CD14-positive monocyte (primary cell): ENCODE measurements at regions not wholly inside any gene's neighbourhood (a gene's known extent, or its start where the extent isn't known, plus 50 kb on each side); places are given as distances from the start of the nearest gene placed in this dataset.

Experiments
- DNase-seq, 3 donors: peaks; one replicate each; pipeline ENCODE4 v3.0.0-alpha.2; 2011 to 2022
- H2AFZ ChIP-seq: 2 replicates; pipeline ENCODE4 v1.6.0; 2012; ENCODE audit warnings: mild to moderate bottlenecking, low read depth, low read length, inconsistent platforms; ENCODE audit not compliant: insufficient read depth, poor library complexity, severe bottlenecking
- H3K27ac ChIP-seq, 2 donors: 1 replicate in 1 of 2; 2 replicates in 1 of 2; pipeline ENCODE4 v1.5.1; 2012 to 2013; ENCODE audit warnings: low read length in 2 of 2, control low read depth in 1 of 2, inconsistent platforms in 1 of 2, low read depth in 1 of 2, mild to moderate bottlenecking in 1 of 2
- H3K27me3 ChIP-seq, 2 donors: one replicate each; pipeline versions ENCODE4 v1.6.0 to v1.6.1; 2011 to 2013; ENCODE audit warnings: low read length in 2 of 2; ENCODE audit not compliant: control insufficient read depth in 2 of 2, insufficient read depth in 2 of 2
- H3K36me3 ChIP-seq, 2 donors: replicated peaks in 1 of 2; 1 replicate in 1 of 2; 2 replicates in 1 of 2; pipeline versions ENCODE4 v1.5.1 to v1.6.1; 2012 to 2013; ENCODE audit warnings: low read length in 2 of 2, control low read depth in 1 of 2, inconsistent platforms in 1 of 2, mild to moderate bottlenecking in 1 of 2; ENCODE audit not compliant: insufficient read depth in 2 of 2, control insufficient read depth in 1 of 2
- H3K4me1 ChIP-seq, 2 donors: 1 replicate in 1 of 2; 2 replicates in 1 of 2; pipeline versions ENCODE4 v1.5.1 to v1.6.1; 2012 to 2013; ENCODE audit warnings: low read length in 2 of 2, control low read depth in 1 of 2, inconsistent platforms in 1 of 2, mild to moderate bottlenecking in 1 of 2, moderate library complexity in 1 of 2; ENCODE audit not compliant: insufficient read depth in 2 of 2, control insufficient read depth in 1 of 2
- H3K4me2 ChIP-seq: replicated peaks from 2 replicates; pipeline ENCODE3; 2012; ENCODE audit warnings: low read length, moderate library complexity, mild to moderate bottlenecking; ENCODE audit not compliant: poor library complexity, severe bottlenecking; ENCODE audit errors: extremely low read depth
- H3K4me3 ChIP-seq, 3 experiments: fragments of 200-600 bp in 1 of 3; sonication (generic) in 1 of 3; replicated peaks in 1 of 3; 1 replicate in 2 of 3; 2 replicates in 1 of 3; pipeline ENCODE4 v1.5.1; 2011 to 2013; ENCODE audit warnings: low read length in 3 of 3, mild to moderate bottlenecking in 3 of 3, control low read depth in 2 of 3, low read depth in 2 of 3, inconsistent platforms in 1 of 3, moderate library complexity in 1 of 3
- H3K79me2 ChIP-seq: 2 replicates; pipeline ENCODE4 v1.6.0; 2012; ENCODE audit warnings: mild to moderate bottlenecking, control low read depth, inconsistent platforms, low read length, moderate library complexity; ENCODE audit not compliant: insufficient read depth
- H3K9ac ChIP-seq: 2 replicates; pipeline ENCODE4 v1.6.0; 2017; ENCODE audit warnings: low read length, mild to moderate bottlenecking; ENCODE audit not compliant: insufficient read depth, poor library complexity, severe bottlenecking
- H3K9me3 ChIP-seq, 2 donors: replicated peaks in 1 of 2; 1 replicate in 1 of 2; 2 replicates in 1 of 2; pipeline versions ENCODE4 v1.5.1 to v1.6.1; 2012 to 2013; ENCODE audit warnings: low read length in 2 of 2, control low read depth in 1 of 2; ENCODE audit not compliant: control insufficient read depth in 1 of 2, insufficient read depth in 1 of 2
- H4K20me1 ChIP-seq: 2 replicates; pipeline ENCODE4 v1.6.0; 2012; ENCODE audit warnings: mild to moderate bottlenecking, low read length, control low read depth, moderate library complexity; ENCODE audit not compliant: insufficient read depth
- H3K27ac Mint-ChIP-seq, 7 donors: one replicate each; pipeline ENCODE4 v1.8.0; 2020; ENCODE audit warnings: mild to moderate bottlenecking in 7 of 7, mixed read lengths in 7 of 7, moderate library complexity in 6 of 7, inconsistent platforms in 2 of 7
- H3K27me3 Mint-ChIP-seq, 3 donors: one replicate each; pipeline ENCODE4 v1.8.0; 2021 to 2022; ENCODE audit warnings: low read depth in 3 of 3, mild to moderate bottlenecking in 3 of 3, mixed read lengths in 3 of 3, moderate library complexity in 3 of 3, inconsistent platforms in 1 of 3
- H3K36me3 Mint-ChIP-seq, 2 donors: one replicate each; pipeline ENCODE4 v1.8.0; 2020; ENCODE audit warnings: mixed read lengths in 2 of 2, inconsistent platforms in 1 of 2, mild to moderate bottlenecking in 1 of 2
- H3K4me1 Mint-ChIP-seq: one replicate; pipeline ENCODE4 v1.8.0; 2020; ENCODE audit warnings: mild to moderate bottlenecking, mixed read lengths
- H3K4me3 Mint-ChIP-seq, 2 donors: one replicate each; pipeline ENCODE4 v1.8.0; 2020; ENCODE audit warnings: mild to moderate bottlenecking in 2 of 2, mixed read lengths in 2 of 2, moderate library complexity in 1 of 2
- H3K9me3 Mint-ChIP-seq, 7 donors: one replicate each; pipeline ENCODE4 v1.8.0; 2020 to 2022; ENCODE audit warnings: mixed read lengths in 7 of 7, mild to moderate bottlenecking in 6 of 7, moderate library complexity in 6 of 7, inconsistent platforms in 2 of 7
- CTCF ChIP-seq: fragments of 200-600 bp; IDR thresholded peaks from one replicate; pipeline ENCODE4 v1.8.0; 2022; ENCODE audit warnings: antibody characterized with exemption, mild to moderate bottlenecking
- WGBS: methylation state at CpG from one replicate; pipeline ENCODE4 v1.1.5; 2013; ENCODE audit warnings: missing lambda C conversion rate; ENCODE audit not compliant: insufficient coverage; 5-methylcytosine and 5-hydroxymethylcytosine counted together
- intact Hi-C, 2 donors: fragments of 100-400 bp; cut with micrococcal nuclease; formaldehyde crosslinking; loops; one replicate each; pipeline versions ENCODE4 v1.15.0 to v1.15.1; 2023

GRCh38 chr9:105881654-105882349, 187.5 kb downstream of the TMEM38B start:
- Histone ChIP-seq H3K9ac (no peak overlapping the region), H3K79me2 (no peaks in the 10 kb centered on the region), H3K4me2 (no peak overlapping the region), H3K4me1 (peaks cover 10 to 11% of the 10 kb centered on the region in 2 donors), H3K4me3 (no peak overlapping the region), H3K36me3 (no peaks in the 10 kb centered on the region), H4K20me1 (no peaks in the 10 kb centered on the region), H3K27me3 (no peaks in the 10 kb centered on the region), H3K9me3 (no peaks in the 10 kb centered on the region), H3K27ac (no peak overlapping the region), H2AFZ (no peak overlapping the region)
- no peak overlapping the region for H3K27ac Mint-ChIP-seq
- intact Hi-C loops, result no loop called here
- H3K27me3 Mint-ChIP-seq, result peaks cover 0 to 5% (median 3%) of the 10 kb centered on the region in 3 donors
- WGBS, result 83% methylated on average over 1 of the region's 10 CpGs
- DNase-seq, result peak; percentile 12 to 43 (median 39)
- no peak overlapping the region for H3K4me3 Mint-ChIP-seq
- no peaks in the 10 kb centered on the region for H3K36me3 Mint-ChIP-seq
- peaks cover 20% of the 10 kb centered on the region for H3K4me1 Mint-ChIP-seq
- peak; percentile 90 for TF ChIP-seq CTCF
- peaks cover 0 to 3% (median 0%) of the 10 kb centered on the region in 7 donors for H3K9me3 Mint-ChIP-seq

- Histone ChIP-seq H3K79me2 (no peaks in the 10 kb centered on the region), H3K9ac (no peak overlapping the region), H3K9me3 (no peaks in the 10 kb centered on the region), H3K4me2 (no peak overlapping the region), H4K20me1 (no peaks in the 10 kb centered on the region), H3K27me3 (no peaks in the 10 kb centered on the region), H3K4me1 (peaks cover 17 to 19% of the 10 kb centered on the region in 2 donors), H3K4me3 (no peak overlapping the region), H2AFZ (peak overlapping the region; percentile 4), H3K27ac (no peak overlapping the region), H3K36me3 (no peaks in the 10 kb centered on the region)
- Mint-ChIP-seq H3K27me3 (peaks cover 0 to 5% (median 3%) of the 10 kb centered on the region in 3 donors), H3K27ac (no peak overlapping the region), H3K4me1 (peaks cover 29% of the 10 kb centered on the region), H3K9me3 (peaks cover 0 to 3% (median 0%) of the 10 kb centered on the region in 7 donors), H3K4me3 (no peak overlapping the region), H3K36me3 (no peaks in the 10 kb centered on the region)
- intact Hi-C loops, result no loop called here
- TF ChIP-seq CTCF, result no peak
- WGBS, result 0% methylated on average over 1 of the region's 2 CpGs
- DNase-seq, result peak in 2 of 3 donors; percentile 4 to 45
Observed at GRCh38 chr9:105883847-105884246, 189.5 kb downstream of the TMEM38B start.
